ENCODE measurements at regions not wholly inside any gene's neighbourhood (a gene's known extent, or its start where the extent isn't known, plus 50 kb on each side); places are given as distances from the start of the nearest gene placed in this dataset.
"Not testable (repeated sequence)": the region's sequence is repeated elsewhere in the genome, so short reads cannot be mapped to it uniquely, and the experiment has no call there.

DNA sequence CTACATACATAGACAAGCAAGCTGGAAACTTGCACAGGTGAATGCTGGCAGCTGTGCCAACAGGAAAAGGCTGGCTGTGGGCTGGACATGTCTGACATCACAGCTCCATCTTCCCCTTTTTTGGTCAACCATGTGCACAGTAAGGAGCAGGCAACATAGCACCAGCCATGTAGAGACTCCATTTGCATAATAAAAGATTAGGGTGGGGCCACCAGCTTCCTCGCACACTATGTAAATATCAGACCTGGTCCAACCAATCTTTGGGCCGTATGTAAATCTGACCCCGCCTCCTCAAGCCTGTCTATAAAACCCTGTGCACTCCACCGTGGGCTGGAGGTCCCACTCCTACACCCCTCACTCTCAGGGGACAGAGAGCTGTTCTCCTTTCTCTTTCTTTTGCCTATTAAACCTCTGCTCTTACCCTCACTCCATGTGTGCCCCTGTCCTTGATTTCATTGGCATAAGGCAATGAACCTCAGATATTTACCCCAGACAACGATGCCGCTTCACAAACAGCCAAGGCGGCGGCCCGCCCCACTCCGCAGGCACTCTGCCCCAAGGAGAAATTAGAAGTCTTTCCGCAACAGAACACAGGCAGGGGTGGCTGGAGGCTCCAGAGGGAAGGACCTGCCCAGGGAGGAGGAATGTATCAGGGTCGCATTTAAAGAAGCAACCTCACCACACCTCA, 862.2 kb downstream of the TRIML1 start:
- 93 to 95% (median 94%) methylated on average over 12 of the region's 12 CpGs for WGBS, 3 donors
- H3K4me1 ChIP-seq (ENCODE audit: insufficient read depth), result no peaks in the 10 kb centered on the region
- H3K27me3 ChIP-seq, result no peaks in the 10 kb centered on the region
- intact Hi-C loops (cut with DNase I), result no loop called here
- H3K36me3 ChIP-seq, result no peaks in the 10 kb centered on the region
- DNase-seq, result no peak
- TF ChIP-seq EP300 (IDR thresholded peaks at IDR 0.05), result no peak
- TF ChIP-seq POLR2A (IDR thresholded peaks at IDR 0.05), result no peak
- TF ChIP-seq, protein P1, sequence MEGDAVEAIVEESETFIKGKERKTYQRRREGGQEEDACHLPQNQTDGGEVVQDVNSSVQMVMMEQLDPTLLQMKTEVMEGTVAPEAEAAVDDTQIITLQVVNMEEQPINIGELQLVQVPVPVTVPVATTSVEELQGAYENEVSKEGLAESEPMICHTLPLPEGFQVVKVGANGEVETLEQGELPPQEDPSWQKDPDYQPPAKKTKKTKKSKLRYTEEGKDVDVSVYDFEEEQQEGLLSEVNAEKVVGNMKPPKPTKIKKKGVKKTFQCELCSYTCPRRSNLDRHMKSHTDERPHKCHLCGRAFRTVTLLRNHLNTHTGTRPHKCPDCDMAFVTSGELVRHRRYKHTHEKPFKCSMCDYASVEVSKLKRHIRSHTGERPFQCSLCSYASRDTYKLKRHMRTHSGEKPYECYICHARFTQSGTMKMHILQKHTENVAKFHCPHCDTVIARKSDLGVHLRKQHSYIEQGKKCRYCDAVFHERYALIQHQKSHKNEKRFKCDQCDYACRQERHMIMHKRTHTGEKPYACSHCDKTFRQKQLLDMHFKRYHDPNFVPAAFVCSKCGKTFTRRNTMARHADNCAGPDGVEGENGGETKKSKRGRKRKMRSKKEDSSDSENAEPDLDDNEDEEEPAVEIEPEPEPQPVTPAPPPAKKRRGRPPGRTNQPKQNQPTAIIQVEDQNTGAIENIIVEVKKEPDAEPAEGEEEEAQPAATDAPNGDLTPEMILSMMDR (IDR thresholded peaks at IDR 0.05), result no peak
- no peak overlapping the region for H3K27ac ChIP-seq
- H3K4me3 ChIP-seq, result no peak overlapping the region
- H3K9me3 ChIP-seq, result no peaks in the 10 kb centered on the region

DNA sequence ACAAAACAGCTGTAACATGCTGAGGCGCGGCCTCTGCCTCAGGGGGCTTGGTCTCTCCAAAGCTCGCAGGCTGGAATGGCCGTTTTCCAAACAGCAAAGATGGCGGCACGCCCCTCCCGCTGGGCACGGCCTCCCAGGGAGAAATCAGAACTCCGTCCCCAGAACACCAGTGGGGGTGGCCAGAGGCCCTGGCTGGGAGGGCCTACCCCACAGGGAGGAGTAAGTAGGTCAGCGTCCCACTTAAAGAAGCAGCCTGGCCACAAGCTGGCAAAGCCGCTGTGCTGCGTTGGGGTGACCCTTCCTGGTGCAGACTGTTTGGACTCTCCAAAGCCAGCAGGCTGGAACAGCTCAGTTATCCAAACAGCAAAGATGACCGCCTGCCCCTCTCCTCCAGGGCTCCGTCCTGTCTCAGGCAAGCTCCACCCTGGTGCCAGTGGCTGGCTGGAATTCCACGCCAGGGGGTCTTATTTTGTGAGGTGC, 862.8 kb downstream of the TRIML1 start:
- Histone ChIP-seq H3K36me3 (no peaks in the 10 kb centered on the region), H3K4me1 (ENCODE audit: insufficient read depth) (no peaks in the 10 kb centered on the region), H3K9me3 (no peaks in the 10 kb centered on the region), H3K27me3 (no peaks in the 10 kb centered on the region), H3K4me3 (no peak overlapping the region), H3K27ac (no peak overlapping the region)
- no peak for DNase-seq
- 93 to 97% (median 93%) methylated on average over 13 to 15 of the region's 15 CpGs for WGBS, 3 donors
- TF ChIP-seq EP300 (IDR thresholded peaks at IDR 0.05), result no peak
- TF ChIP-seq, protein P1 (IDR thresholded peaks at IDR 0.05), result no peak
- no peak for TF ChIP-seq POLR2A (IDR thresholded peaks at IDR 0.05)
- intact Hi-C loops (cut with DNase I), result no loop called here

GRCh38 chr4:189002475-189002874, 863.2 kb downstream of the TRIML1 start:
- TF ChIP-seq, protein P1 (IDR thresholded peaks at IDR 0.05), result no peak
- TF ChIP-seq POLR2A (IDR thresholded peaks at IDR 0.05), result no peak
- no peak for TF ChIP-seq EP300 (IDR thresholded peaks at IDR 0.05)
- WGBS, 3 donors, result 93 to 98% (median 95%) methylated on average over 10 of the region's 10 CpGs
- Histone ChIP-seq H3K27ac (no peak overlapping the region), H3K4me3 (no peak overlapping the region), H3K36me3 (no peaks in the 10 kb centered on the region), H3K27me3 (no peaks in the 10 kb centered on the region), H3K9me3 (no peaks in the 10 kb centered on the region), H3K4me1 (ENCODE audit: insufficient read depth) (no peaks in the 10 kb centered on the region)
- no peak for DNase-seq
- intact Hi-C loops (cut with DNase I), result no loop called here

DNA sequence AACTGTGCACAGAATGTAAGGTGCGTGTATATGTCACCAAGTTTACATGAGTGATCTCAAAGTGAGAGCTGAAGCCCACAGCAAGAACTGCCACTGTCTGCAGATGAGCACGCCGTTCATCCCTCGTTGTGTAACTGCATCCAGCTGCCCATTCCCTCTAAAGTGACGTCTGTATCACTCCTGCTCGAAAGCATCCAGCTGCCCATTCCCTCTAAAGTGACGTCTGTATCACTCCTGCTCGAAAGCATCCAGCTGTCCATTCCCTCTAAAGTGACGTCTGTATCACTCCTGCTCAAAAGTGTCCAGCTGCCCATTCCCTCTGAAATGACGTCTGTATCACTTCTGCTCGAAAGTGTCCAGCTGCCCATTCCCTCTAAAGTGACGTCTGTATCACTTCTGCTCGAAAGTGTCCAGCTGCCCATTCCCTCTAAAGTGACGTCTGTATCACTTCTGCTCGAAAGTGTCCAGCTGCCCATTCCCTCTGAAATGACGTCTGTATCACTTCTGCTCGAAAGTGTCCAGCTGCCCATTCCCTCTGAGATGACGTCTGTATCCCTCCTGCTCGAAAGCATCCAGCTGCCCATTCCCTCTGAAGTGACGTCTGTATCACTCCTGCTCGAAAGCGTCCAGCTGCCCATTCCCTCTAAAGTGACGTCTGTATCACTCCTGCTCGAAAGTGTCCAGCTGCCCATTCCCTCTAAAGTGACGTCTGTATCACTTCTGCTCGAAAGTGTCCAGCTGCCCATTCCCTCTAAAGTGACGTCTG, 871.4 kb downstream of the TRIML1 start:
- H3K27me3 ChIP-seq; DNase-seq; H3K4me1 ChIP-seq (ENCODE audit: insufficient read depth); H3K9me3 ChIP-seq; H3K27ac ChIP-seq; intact Hi-C loops (cut with DNase I); H3K4me3 ChIP-seq; H3K36me3 ChIP-seq: not testable (repeated sequence)
- 67 to 83% (median 72%) methylated on average over 23 to 27 of the region's 27 CpGs for WGBS, 3 donors

DNA sequence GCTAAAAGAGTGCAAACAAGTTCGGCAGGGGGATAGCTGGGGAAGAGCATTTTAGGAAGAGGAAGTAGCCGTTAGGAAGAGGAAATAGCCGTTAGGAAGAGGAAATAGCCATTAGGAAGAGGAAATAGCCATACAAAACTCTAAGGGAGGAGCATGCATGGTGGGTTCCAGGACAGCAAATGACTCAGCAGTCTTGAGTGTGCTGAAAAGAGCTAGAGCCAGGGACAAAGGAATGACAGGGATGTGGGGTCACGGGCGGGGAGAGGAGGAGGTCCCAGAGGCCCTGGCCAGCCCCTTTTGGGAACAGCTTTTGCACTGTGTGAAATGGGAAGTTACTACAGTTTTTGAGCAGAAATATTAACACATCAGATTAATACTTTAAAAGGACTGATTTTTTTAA, 882.6 kb downstream of the TRIML1 start:
- TF ChIP-seq POLR2A (IDR thresholded peaks at IDR 0.05), result no peak
- TF ChIP-seq, protein P1 (IDR thresholded peaks at IDR 0.05), result no peak
- TF ChIP-seq EP300 (IDR thresholded peaks at IDR 0.05), result no peak
- H3K9me3 ChIP-seq, result no peaks in the 10 kb centered on the region
- peak in 3 of 5 donors; percentile 27 to 55 (median 33) for DNase-seq
- H3K27ac ChIP-seq, result no peak overlapping the region
- no peaks in the 10 kb centered on the region for H3K36me3 ChIP-seq
- intact Hi-C loops (cut with DNase I), result no loop called here
- 41 to 52% (median 47%) methylated on average over 5 of the region's 5 CpGs for WGBS, 3 donors
- no peaks in the 10 kb centered on the region for H3K27me3 ChIP-seq
- no peak overlapping the region for H3K4me3 ChIP-seq
- H3K4me1 ChIP-seq (ENCODE audit: insufficient read depth), result no peaks in the 10 kb centered on the region
